Skeletal muscle cell (primary cell): ENCODE measurements at regions not wholly inside any gene's neighbourhood (a gene's known extent, or its start where the extent isn't known, plus 50 kb on each side); places are given as distances from the start of the nearest gene placed in this dataset.

ENCODE experiments used
- DNase-seq: peaks from one replicate; pipeline ENCODE4 v3.0.0-alpha.2; 2010; ENCODE audit warnings: low read depth
- H3K4me3 ChIP-seq: 2 replicates; pipeline ENCODE4 v1.5.1; 2011; ENCODE audit warnings: low read depth, mild to moderate bottlenecking, control low read depth, low read length, moderate library complexity

DNA sequence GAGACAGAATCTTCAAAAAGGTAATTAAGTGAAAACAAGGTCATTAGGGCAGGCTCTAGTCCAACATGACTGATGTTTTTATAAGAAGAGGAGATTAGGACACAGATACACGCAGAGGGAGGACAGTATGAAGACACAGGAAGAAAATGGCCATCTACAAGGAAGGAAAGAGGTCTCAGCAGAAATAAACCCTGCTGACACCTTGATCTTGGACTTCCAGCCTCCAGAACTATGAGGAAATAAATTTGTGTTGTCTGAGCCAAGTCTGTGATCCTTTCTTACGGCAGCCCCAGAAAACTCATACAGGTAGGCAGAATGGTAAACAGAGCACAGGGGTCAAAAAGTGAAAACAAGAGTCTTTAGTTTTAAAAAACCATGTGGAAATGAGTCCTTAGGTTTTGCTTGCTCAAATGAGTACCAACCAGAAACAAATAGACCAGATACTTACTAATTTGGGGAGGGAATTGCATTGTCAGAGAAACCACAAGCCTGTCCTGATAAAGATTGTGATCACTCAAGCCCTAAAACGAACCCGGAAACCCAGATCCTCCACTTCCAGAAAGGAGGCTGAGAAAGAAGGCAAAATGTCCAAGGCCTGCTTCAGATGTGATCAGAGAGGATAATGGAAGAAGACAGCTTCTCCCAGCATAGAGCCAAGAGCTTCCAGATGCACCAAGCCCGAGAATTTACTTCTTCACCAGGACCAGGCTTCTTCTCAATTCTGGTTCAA lies 93.9 kb downstream of the DUSP6 start:
- H3K4me3 ChIP-seq = no peak overlapping the region
- DNase-seq = no peak

- DNase-seq = no peak
Measured at GRCh38 chr12:89257340-89257739, 95.0 kb downstream of the DUSP6 start.

DNA sequence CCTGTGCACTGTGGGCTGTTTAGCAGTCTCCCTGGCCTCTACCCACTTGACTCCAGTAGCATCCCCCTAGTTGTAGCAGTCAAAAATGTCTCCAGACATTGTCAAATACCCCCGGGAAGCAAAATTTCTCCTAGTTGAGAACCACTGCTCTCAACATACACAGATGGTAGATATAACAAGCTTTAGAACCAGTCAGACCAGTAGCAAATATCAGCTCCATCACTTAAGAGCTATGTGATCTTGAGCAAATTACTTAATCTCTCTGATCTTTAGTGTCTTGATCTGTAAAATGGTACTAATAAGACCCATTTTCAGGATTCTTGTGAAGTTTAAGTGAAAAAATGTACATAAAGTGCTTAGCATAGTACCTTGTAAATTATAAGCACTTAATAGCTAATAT lies 96.2 kb downstream of the DUSP6 start:
- no peak overlapping the region for H3K4me3 ChIP-seq
- DNase-seq = no peak

More at GRCh38 chr12:89257340-89257739, 95.0 kb downstream of the DUSP6 start:
- no peak overlapping the region for H3K4me3 ChIP-seq

GRCh38 chr12:89253488-89253887 lies 98.8 kb downstream of the DUSP6 start:
- DNase-seq = no peak
- H3K4me3 ChIP-seq = no peak overlapping the region

DNA sequence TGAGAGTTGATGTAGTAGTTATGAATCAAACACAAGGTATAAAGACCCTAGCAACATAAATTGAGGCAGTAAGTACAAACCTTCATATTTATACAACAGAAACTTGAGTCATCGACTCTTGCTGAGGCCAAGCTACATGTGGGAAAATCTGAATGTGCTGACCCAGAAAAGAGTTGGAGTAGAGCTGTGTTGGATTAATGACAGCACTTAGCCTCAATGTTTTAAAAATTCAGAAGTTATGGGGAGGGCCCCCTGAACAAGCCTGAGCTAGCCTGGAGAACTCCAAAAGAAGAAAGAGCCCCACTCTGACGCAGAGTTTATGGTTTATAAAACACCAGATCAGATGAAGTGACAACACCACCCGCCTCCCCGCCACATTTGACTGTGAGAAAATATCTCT lies 100.0 kb downstream of the DUSP6 start:
- H3K4me3 ChIP-seq = no peak overlapping the region
- DNase-seq = no peak

GRCh38 chr12:89251342-89252271 lies 100.7 kb downstream of the DUSP6 start:
- H3K4me3 ChIP-seq = no peak overlapping the region
- DNase-seq = no peak

GRCh38 chr12:89250636-89251035 lies 101.7 kb downstream of the DUSP6 start:
- H3K4me3 ChIP-seq = no peak overlapping the region
- DNase-seq = no peak

GRCh38 chr12:89250213-89250612 lies 102.1 kb downstream of the DUSP6 start:
- no peak for DNase-seq
- no peak overlapping the region for H3K4me3 ChIP-seq

DNA sequence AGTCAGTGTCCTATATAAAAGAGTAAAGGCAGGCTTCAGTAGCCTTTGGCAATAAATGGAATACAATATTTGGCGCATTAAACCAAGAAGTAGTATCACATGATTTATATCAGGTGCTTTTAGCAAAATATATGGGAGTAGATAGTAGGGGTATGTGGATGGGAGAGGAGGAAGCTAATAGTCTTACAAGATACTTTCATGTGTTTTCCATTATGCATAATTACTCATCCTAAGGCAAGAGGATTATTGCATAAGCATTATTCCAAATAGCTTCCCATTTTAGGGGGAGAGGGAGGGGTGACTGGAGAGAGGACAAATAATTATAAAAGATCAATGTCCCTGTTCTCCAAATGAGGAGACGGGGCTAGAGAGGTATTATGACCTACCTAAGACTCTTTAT lies 104.3 kb downstream of the DUSP6 start:
- no peak for DNase-seq

DNA sequence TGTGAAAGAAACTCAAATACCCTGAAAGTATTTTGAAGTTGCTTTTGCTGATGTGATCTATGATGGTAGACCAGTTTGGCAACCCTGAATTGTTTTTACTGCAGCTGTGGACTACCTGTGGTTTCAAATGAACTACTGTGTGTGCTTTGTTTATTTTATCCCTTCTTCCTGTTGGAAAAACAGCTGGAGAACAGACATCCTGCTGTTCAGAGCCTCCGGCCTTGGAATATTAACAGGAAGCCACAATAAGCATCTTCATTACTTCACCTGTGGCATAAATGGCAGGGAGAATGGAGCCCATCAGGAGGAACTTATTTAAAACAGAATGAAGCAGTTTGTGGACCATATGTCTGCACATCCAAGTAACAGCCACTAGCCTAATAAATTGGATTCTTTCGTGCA lies 104.8 kb downstream of the DUSP6 start:
- no peak for DNase-seq
- H3K4me3 ChIP-seq = no peak overlapping the region

More for the DNA sequence above, 104.3 kb downstream of the DUSP6 start:
- H3K4me3 ChIP-seq = no peak overlapping the region

- H3K4me3 ChIP-seq = no peak overlapping the region
- DNase-seq = no peak
Measured at GRCh38 chr12:89245090-89245489, 107.2 kb downstream of the DUSP6 start.

DNA sequence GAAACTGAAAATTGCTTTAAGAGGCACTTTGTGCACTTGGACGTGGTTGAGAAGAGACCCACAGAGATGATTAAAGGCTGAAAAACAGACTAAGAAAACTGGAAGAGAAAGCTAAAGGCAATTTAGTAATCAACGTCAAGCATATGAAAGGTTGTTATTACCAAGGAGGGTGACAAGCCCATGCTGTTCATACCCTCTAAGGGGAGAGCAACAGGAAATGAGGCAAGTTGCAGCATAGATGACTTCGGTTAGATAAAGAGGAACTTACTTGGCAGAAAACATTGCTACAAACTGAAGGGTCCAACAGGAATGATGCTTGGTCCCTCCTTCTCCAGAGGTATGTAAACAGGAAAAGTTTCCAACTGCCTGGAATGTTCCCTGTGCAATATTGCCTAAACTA lies 107.8 kb downstream of the DUSP6 start:
- no peak for DNase-seq
- no peak overlapping the region for H3K4me3 ChIP-seq

DNA sequence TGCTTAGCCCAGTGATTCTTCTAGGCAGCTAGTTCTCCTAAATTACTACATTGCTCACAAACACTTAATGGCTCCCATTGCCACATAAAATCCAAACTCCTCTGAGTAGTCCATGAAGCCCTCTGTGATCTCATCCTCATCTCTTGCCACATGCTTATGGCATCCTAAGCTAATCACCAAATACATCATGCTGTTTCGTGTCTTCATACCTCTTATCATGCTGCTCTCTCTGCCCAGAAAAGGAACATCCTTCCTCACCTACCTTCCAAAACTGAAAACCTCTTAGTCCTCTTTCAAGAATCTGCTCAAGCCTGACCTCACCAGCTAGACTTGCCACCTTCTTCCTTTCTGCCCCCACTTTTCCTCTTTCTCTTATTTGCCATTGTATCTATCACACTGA lies 108.5 kb downstream of the DUSP6 start:
- DNase-seq = no peak
- H3K4me3 ChIP-seq = no peak overlapping the region

DNA sequence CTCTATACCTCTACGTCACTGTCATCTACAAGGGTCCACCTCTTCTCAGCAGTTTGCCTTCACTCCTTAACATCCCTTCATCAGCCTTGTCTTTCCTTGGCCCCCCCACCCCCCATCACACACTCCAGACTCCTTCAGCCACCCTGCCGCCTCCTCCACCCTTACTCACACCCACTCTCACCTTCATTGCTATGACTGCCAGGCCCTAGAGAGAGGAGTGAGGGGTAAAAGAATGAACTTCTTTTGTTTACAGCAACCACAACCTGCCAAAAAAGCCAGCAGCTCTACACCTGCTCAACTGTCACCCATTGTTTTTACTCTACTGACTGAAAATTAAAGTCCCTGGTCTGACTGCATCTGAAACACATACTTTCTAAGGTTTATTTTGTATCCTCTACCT lies 112.8 kb downstream of the DUSP6 start:
- no peak for DNase-seq
- H3K4me3 ChIP-seq = no peak overlapping the region

DNA sequence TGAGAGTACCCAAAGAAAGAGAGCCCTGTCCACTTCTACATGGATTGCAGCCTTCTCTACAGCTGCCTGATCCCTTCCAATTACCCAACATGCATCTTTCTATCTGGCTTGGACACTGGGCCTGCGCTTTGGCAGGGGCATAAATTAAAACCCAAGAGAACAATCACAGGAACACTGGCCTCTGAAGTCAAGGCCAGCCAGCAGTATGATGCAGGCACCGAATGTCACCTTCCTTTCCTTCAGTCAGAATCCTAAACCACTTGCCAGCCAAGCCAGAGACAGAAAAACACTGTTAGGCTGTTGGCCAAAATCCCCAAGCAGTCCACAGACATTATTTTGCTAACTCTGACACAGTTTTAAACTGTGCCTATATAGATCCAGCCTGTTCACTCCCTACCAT lies 113.7 kb downstream of the DUSP6 start:
- no peak for DNase-seq
- no peak overlapping the region for H3K4me3 ChIP-seq

DNA sequence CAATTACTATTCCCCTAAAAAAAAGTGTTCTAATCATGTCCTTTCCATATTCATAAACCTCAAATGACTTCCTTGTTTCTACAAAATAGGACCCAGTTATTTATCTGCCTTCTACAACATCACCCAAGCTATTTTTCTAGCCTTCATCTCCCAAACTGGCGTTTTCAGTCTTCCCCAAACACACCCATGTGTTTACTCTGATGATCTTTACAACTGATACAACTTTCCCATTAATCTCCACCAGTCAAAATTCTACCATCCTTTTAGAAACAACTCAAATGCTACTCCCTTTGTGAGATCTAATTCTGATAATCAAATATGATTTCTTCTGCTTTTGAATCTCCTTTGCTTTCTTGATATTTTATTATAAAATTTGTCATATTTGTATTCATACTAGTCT lies 114.5 kb downstream of the DUSP6 start:
- no peak for DNase-seq
- H3K4me3 ChIP-seq = no peak overlapping the region

DNA sequence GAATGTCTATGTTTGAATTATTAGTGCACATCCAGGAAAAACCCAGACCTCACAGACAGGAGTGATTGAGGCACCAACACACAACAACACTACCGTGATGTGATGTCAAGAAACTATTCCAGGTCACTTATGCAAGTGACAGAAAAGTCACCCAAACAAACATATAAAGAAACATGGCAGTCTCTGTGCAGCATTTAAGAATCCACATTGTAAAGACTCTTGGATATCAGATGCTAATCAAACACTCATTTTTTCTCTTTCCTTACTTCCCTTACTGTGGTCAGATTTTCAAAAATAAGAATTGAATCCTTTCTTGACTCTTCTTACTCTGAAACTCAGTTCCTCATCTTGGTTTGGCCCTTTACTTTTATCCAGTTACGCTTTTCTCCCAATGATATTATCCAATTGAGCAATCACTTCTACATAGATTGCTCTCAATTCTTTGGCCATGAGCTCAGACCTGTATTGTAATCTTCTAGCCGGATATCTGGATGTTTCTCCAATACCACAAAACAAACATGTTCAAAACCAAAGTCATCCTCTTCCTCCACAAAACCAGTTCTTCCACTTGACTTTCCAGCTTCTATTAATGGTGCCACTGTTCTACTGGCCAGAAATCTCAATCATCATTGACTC lies 115.4 kb downstream of the DUSP6 start:
- DNase-seq = no peak
- no peak overlapping the region for H3K4me3 ChIP-seq

DNA sequence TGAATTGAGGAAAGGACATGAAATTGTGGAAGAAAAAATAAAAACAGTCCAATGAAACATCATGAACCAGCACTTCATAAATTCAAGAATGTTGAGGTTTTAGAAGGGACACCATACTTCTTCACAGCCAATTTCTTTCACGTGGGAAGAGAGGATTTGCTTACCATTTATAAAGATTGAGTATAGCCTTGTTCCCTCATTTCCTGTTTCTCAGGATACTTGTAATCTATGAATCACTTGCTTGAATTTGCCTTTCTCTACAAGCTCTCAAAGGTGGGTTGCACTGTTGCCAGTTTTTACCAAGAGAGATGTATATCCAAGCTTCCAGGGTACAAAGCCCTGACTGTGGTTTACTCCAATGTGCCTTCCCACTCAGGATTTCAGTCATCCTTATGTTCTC lies 116.1 kb downstream of the DUSP6 start:
- no peak overlapping the region for H3K4me3 ChIP-seq
- DNase-seq = peak; percentile 56

DNA sequence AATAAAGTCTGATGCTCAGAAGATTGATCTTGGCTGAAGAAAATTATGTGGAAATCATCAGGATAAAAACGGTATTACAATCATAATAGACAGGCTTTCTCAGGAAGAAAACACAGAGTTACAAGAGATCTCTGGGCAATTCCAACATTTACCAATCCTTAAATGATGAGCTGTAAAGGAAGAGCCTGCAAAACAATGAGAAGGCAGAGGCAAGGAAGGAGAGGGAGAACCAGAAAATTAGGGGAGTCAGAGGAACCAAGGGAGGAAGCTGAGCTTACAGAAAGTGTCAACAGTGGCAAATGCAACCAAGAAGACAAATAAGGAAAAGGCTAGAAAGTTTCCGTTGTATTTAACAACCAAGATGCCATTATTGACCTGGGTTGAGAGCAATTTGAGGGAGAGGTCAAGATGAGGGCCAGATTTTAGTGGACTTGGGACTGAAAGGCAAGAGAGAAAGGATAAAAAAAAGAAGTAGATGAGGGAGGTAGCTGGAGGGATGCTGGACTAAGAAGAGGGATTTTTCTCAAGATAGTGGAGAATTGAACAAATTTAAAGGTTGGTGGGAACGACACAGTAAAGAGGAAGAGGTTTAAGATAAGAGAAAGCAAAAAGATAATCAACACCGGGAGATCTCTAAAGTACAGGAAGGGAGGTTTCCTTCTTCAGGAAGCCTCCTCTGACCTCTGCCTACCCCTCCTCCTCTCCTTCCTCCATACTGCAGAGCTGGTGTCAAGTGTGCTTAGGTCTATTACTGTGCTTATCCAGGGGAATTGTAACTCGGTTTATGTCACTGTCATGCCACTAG lies 116.9 kb downstream of the DUSP6 start:
- DNase-seq = no peak
- no peak overlapping the region for H3K4me3 ChIP-seq
